ENCODE measurements at regions not wholly inside any gene's neighbourhood (a gene's known extent, or its start where the extent isn't known, plus 50 kb on each side); places are given as distances from the start of the nearest gene placed in this dataset.
"Not testable (repeated sequence)": the region's sequence is repeated elsewhere in the genome, so short reads cannot be mapped to it uniquely, and the experiment has no call there.

DNA sequence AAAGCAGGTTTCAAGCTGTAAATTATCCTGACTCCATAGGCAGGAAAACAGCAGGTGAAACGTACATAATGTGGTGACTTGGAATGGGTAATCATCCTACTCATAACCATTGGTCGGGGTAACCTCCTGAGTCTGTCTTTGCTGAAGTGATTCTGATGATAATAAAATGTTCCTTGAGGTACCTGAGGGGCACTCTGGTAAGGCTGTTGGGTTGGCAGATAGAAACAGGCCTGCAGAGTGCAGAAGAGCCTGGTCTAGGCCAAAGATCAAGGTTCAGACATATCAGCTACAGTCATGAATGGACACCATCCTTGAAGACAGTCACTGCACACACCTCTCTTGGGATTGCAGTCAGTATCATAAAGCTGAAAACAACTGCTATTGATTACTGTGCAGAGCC lies 174.7 kb upstream of the RPL34 start:
- Histone ChIP-seq H3K4me1 (ENCODE audit: control insufficient read depth, insufficient read depth, low read length) (no peaks in the 10 kb centered on the region), H3K27me3 (ENCODE audit: control insufficient read depth, insufficient read depth, low read length) (no peaks in the 10 kb centered on the region), H3K27ac (ENCODE audit: low read depth, low read length) (no peak overlapping the region), H3K4me3 (ENCODE audit: low read depth, low read length) (no peak overlapping the region), H3K9me3 (ENCODE audit: control insufficient read depth, insufficient read depth, low read length) (no peaks in the 10 kb centered on the region), H3K36me3 (ENCODE audit: control insufficient read depth, insufficient read depth, low read length) (no peaks in the 10 kb centered on the region)
- WGBS (ENCODE audit: insufficient coverage) = 100% methylated on average over 1 of the region's 2 CpGs
- no peak for DNase-seq (ENCODE audit: low read depth in 4 of 6, low spot score in 6 of 6)

DNA sequence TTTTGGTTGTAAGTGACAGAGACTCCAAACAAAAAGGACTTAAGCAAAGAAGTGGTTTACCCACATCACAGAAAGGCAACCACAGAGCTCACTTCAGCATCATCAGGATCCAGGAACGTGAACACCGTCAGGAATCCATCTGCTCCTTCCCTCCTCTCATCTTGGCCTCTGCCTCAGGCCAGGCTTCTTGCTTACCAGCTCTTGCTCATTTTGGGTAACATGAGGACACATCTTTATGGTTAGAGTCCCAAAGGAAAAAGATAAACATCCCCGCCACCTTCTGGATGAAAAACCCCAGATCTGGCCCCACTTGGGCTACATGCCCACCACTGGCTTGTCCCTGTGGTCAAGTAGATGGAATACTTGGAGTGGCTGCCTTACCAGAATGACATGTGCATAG lies 176.8 kb upstream of the RPL34 start:
- 100% methylated on average over 1 of the region's 3 CpGs for WGBS (ENCODE audit: insufficient coverage)
- Histone ChIP-seq H3K4me1 (ENCODE audit: control insufficient read depth, insufficient read depth, low read length) (no peaks in the 10 kb centered on the region), H3K36me3 (ENCODE audit: control insufficient read depth, insufficient read depth, low read length) (no peaks in the 10 kb centered on the region), H3K4me3 (ENCODE audit: low read depth, low read length) (no peak overlapping the region), H3K27ac (ENCODE audit: low read depth, low read length) (no peak overlapping the region), H3K27me3 (ENCODE audit: control insufficient read depth, insufficient read depth, low read length) (no peaks in the 10 kb centered on the region), H3K9me3 (ENCODE audit: control insufficient read depth, insufficient read depth, low read length) (no peaks in the 10 kb centered on the region)
- no peak for DNase-seq (ENCODE audit: low read depth in 4 of 6, low spot score in 6 of 6)

DNA sequence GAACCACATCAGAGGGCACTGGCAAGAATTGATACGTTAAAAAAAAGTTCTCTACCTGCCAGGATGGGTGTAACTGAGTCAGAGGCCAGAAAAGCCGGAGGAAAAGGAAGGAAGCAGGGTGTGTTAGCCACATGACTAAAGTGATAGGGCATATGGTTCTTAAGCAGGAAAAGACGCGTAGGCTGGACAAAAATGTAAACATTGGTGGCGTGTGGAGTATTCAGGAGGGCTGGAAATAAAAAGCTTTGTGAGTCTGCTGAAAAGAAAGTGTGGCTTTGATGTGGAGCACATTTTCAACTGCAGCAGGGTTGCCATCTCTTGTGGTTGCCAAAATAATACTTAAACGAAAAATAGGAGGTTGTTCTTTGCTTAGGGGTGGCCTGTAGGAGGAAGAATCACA lies 186.5 kb upstream of the RPL34 start:
- Histone ChIP-seq H3K27ac (ENCODE audit: low read depth, low read length) (no peak overlapping the region), H3K4me1 (ENCODE audit: control insufficient read depth, insufficient read depth, low read length) (no peaks in the 10 kb centered on the region), H3K36me3 (ENCODE audit: control insufficient read depth, insufficient read depth, low read length) (no peaks in the 10 kb centered on the region), H3K9me3 (ENCODE audit: control insufficient read depth, insufficient read depth, low read length) (no peaks in the 10 kb centered on the region), H3K4me3 (ENCODE audit: low read depth, low read length) (no peak overlapping the region), H3K27me3 (ENCODE audit: control insufficient read depth, insufficient read depth, low read length) (no peaks in the 10 kb centered on the region)
- WGBS (ENCODE audit: insufficient coverage) = 56% methylated on average over 4 of the region's 6 CpGs
- DNase-seq (ENCODE audit: low read depth in 4 of 6, low spot score in 6 of 6) = no peak

DNA sequence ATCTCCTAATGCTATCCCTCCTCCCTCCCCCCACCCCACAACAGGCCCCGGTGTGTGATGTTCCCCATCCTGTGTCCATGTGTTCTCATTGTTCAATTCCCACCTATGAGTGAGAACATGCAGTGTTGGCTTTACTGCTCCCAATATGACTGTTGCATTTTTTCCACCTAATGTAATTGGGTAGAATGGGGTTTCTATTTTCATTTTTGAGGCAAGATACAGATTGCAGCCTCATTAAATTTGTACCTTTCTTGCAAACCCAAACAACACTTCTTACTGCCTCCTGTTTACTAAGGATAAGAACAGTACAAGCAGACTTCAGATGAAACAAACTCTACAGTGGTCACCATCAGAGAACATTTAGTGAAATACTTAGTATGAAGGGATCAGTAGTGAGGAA lies 187.0 kb upstream of the RPL34 start:
- not testable (repeated sequence) for H3K27me3 ChIP-seq (ENCODE audit: control insufficient read depth, insufficient read depth, low read length); H3K4me1 ChIP-seq (ENCODE audit: control insufficient read depth, insufficient read depth, low read length); H3K9me3 ChIP-seq (ENCODE audit: control insufficient read depth, insufficient read depth, low read length); H3K4me3 ChIP-seq (ENCODE audit: low read depth, low read length); H3K27ac ChIP-seq (ENCODE audit: low read depth, low read length); DNase-seq (ENCODE audit: low read depth in 4 of 6, low spot score in 6 of 6); H3K36me3 ChIP-seq (ENCODE audit: control insufficient read depth, insufficient read depth, low read length)
- WGBS (ENCODE audit: insufficient coverage) = no CpG with 5 or more reads among the region's 1 CpG

DNA sequence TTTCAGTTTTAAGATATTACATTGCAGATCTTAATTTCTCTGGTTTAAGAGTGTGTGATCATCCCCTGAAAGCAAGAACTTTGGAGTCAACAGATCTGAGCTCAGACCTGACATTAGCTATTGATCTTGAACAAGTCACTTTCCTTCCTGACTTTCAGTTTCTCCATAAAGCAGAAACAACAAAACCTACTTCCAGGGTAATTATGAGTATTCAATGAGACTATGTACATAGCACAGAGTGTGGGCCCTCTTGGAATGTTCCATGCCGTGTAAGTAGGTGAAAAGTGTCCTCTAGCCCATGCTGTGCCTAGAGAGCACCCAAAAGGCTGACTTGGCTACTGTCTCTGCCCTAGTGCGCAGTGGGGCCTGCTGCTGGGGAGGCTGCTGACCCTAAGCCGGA lies 188.0 kb upstream of the RPL34 start:
- H3K36me3 ChIP-seq (ENCODE audit: control insufficient read depth, insufficient read depth, low read length) = no peaks in the 10 kb centered on the region
- H3K4me3 ChIP-seq (ENCODE audit: low read depth, low read length) = no peak overlapping the region
- DNase-seq (ENCODE audit: low read depth in 4 of 6, low spot score in 6 of 6) = no peak
- no peaks in the 10 kb centered on the region for H3K27me3 ChIP-seq (ENCODE audit: control insufficient read depth, insufficient read depth, low read length)
- WGBS (ENCODE audit: insufficient coverage) = 84% methylated on average over 3 of the region's 3 CpGs
- H3K9me3 ChIP-seq (ENCODE audit: control insufficient read depth, insufficient read depth, low read length) = no peaks in the 10 kb centered on the region
- no peak overlapping the region for H3K27ac ChIP-seq (ENCODE audit: low read depth, low read length)
- no peaks in the 10 kb centered on the region for H3K4me1 ChIP-seq (ENCODE audit: control insufficient read depth, insufficient read depth, low read length)

DNA sequence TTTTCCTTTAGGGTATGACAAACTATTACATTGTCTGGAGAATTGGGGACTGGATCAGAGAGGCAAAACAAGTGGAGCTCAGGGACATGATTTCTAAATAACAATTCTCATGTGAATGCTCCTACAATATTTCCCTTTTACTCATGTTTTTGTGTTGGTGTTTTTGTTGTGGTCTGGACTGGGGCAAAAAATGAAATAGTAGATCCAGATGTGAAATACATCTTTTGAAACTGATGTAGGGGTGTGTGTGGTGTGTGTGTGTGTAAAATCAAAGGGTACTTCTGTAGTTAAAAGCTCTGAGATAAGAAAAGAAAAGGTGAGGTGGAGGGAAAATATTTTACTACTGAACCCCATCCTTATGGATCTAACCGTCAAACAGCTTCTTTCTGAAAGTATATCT lies 188.4 kb upstream of the RPL34 start:
- H3K9me3 ChIP-seq (ENCODE audit: control insufficient read depth, insufficient read depth, low read length) = no peaks in the 10 kb centered on the region
- no peak for DNase-seq (ENCODE audit: low read depth in 4 of 6, low spot score in 6 of 6)
- no peak overlapping the region for H3K4me3 ChIP-seq (ENCODE audit: low read depth, low read length)
- no peaks in the 10 kb centered on the region for H3K27me3 ChIP-seq (ENCODE audit: control insufficient read depth, insufficient read depth, low read length)
- WGBS (ENCODE audit: insufficient coverage) = no CpG with 5 or more reads among the region's 1 CpG
- no peaks in the 10 kb centered on the region for H3K4me1 ChIP-seq (ENCODE audit: control insufficient read depth, insufficient read depth, low read length)
- H3K36me3 ChIP-seq (ENCODE audit: control insufficient read depth, insufficient read depth, low read length) = no peaks in the 10 kb centered on the region
- H3K27ac ChIP-seq (ENCODE audit: low read depth, low read length) = no peak overlapping the region

DNA sequence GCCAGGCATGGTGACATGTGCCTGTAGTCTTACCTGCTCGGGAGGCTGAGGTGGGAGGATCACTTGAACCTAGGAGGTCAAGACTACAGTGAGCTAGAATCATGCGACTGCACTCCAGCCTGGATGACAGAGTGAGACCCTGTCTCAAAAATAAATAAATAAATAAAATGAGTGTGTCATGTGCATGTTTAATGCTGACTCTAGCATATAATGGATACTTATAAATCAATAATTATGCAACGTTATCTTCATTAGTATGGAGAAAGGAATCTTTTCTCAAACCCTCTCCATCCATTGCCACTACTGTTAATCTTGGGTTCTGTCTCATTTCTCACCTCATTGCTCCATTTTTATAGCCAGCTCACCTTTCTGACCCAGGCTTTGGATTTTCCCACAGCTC lies 189.5 kb upstream of the RPL34 start:
- Histone ChIP-seq H3K4me1 (ENCODE audit: control insufficient read depth, insufficient read depth, low read length) (no peaks in the 10 kb centered on the region), H3K27ac (ENCODE audit: low read depth, low read length) (no peak overlapping the region), H3K4me3 (ENCODE audit: low read depth, low read length) (no peak overlapping the region), H3K9me3 (ENCODE audit: control insufficient read depth, insufficient read depth, low read length) (no peaks in the 10 kb centered on the region), H3K36me3 (ENCODE audit: control insufficient read depth, insufficient read depth, low read length) (no peaks in the 10 kb centered on the region), H3K27me3 (ENCODE audit: control insufficient read depth, insufficient read depth, low read length) (no peaks in the 10 kb centered on the region)
- DNase-seq (ENCODE audit: low read depth in 4 of 6, low spot score in 6 of 6) = no peak
- 100% methylated on average over 1 of the region's 3 CpGs for WGBS (ENCODE audit: insufficient coverage)

DNA sequence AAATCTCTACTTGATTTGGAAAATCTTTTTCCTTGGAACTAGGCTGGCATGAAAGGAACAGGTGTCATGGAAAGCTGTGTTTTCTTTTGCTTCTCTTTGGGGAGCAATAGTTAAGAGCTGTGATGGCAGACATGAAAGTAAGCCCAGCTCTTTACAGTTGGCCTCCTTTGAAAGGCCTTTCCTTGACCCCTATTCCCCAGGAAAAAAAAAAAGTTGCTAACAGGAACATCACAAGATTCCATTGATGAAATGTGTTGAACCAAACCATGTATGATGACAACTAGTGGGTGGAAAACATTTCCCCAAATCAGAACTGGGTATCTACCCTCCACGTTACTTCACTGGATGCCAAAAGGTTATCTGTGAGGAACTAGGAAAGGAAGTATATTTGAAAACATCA lies 190.7 kb upstream of the RPL34 start:
- no peaks in the 10 kb centered on the region for H3K27me3 ChIP-seq (ENCODE audit: control insufficient read depth, insufficient read depth, low read length)
- no peak overlapping the region for H3K27ac ChIP-seq (ENCODE audit: low read depth, low read length)

DNA sequence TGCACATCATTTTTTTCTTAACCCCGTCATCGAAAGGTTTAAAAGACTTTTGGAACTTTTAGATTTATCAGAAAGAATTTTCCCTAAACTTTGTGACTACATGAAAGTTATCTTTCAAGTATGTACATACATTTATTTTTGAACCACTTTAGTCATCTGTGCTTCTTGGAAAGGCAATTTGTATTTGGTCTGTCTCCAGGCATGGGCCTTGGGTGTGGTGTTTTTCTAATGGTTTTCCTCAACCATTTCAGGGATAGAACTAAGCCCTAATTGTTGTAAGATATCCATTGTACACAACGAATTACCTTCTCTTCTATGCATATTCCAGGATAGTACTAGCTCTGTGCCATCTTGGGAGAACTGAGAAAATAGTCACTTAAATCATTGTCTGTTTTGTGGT lies 191.5 kb upstream of the RPL34 start:
- Histone ChIP-seq H3K4me3 (ENCODE audit: low read depth, low read length) (no peak overlapping the region), H3K27me3 (ENCODE audit: control insufficient read depth, insufficient read depth, low read length) (no peaks in the 10 kb centered on the region), H3K27ac (ENCODE audit: low read depth, low read length) (no peak overlapping the region), H3K4me1 (ENCODE audit: control insufficient read depth, insufficient read depth, low read length) (no peaks in the 10 kb centered on the region), H3K36me3 (ENCODE audit: control insufficient read depth, insufficient read depth, low read length) (no peaks in the 10 kb centered on the region), H3K9me3 (ENCODE audit: control insufficient read depth, insufficient read depth, low read length) (no peaks in the 10 kb centered on the region)
- no CpG with 5 or more reads among the region's 3 CpGs for WGBS (ENCODE audit: insufficient coverage)
- DNase-seq (ENCODE audit: low read depth in 4 of 6, low spot score in 6 of 6) = no peak

More for the DNA sequence above, 190.7 kb upstream of the RPL34 start:
- WGBS (ENCODE audit: insufficient coverage) = no CpG with 5 or more reads among the region's 1 CpG
- no peak overlapping the region for H3K4me3 ChIP-seq (ENCODE audit: low read depth, low read length)
- DNase-seq (ENCODE audit: low read depth in 4 of 6, low spot score in 6 of 6) = no peak
- H3K36me3 ChIP-seq (ENCODE audit: control insufficient read depth, insufficient read depth, low read length) = no peaks in the 10 kb centered on the region
- no peaks in the 10 kb centered on the region for H3K9me3 ChIP-seq (ENCODE audit: control insufficient read depth, insufficient read depth, low read length)
- no peaks in the 10 kb centered on the region for H3K4me1 ChIP-seq (ENCODE audit: control insufficient read depth, insufficient read depth, low read length)

DNA sequence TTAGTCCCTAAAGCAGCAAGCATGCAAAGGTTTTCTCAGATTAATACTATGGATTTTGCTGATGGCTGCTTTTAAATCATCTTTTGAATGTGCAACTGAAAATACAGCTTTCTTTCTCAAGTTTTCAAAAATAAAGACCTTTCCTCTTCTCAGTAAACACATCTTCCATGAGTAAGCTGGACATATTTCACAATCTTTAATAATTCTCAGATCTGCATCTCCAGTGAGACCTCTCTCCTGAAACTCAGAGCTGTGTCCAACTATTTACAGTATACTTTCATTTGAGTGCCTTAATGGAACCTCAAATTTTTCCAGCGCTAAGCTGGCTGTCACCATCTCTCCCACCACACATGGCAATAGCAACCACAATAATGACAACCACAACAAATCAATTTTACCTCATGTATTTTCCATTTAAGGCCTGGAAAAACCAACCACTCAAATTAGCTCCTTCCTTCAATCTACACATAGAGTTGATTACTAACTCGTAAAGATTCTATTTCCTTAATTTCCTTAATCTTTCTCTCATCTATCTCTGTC lies 192.4 kb upstream of the RPL34 start:
- Histone ChIP-seq H3K27me3 (ENCODE audit: control insufficient read depth, insufficient read depth, low read length) (no peaks in the 10 kb centered on the region), H3K4me3 (ENCODE audit: low read depth, low read length) (no peak overlapping the region), H3K4me1 (ENCODE audit: control insufficient read depth, insufficient read depth, low read length) (no peaks in the 10 kb centered on the region), H3K27ac (ENCODE audit: low read depth, low read length) (no peak overlapping the region), H3K9me3 (ENCODE audit: control insufficient read depth, insufficient read depth, low read length) (no peaks in the 10 kb centered on the region), H3K36me3 (ENCODE audit: control insufficient read depth, insufficient read depth, low read length) (no peaks in the 10 kb centered on the region)
- no peak for DNase-seq (ENCODE audit: low read depth in 4 of 6, low spot score in 6 of 6)
- WGBS (ENCODE audit: insufficient coverage) = 100% methylated on average over 2 of the region's 2 CpGs
